Activated CD8-positive, alpha-beta T cell treated with anti-CD3 and anti-CD28 coated beads for 36 hours (primary cell): ENCODE measurements at regions not wholly inside any gene's neighbourhood (a gene's known extent, or its start where the extent isn't known, plus 50 kb on each side); places are given as distances from the start of the nearest gene placed in this dataset.
"Not testable (repeated sequence)": the region's sequence is repeated elsewhere in the genome, so short reads cannot be mapped to it uniquely, and the experiment has no call there.

ENCODE experiments used
- ATAC-seq: fragments of 200-7000 bp; cut with Tn5 transposase; one replicate; pipeline ENCODE4 v1.10.0; 2021; ENCODE audit warnings: mild to moderate bottlenecking, moderate library complexity
- CTCF ChIA-PET: fragments of 350-600 bp; sonication (Branson Sonifier 250); formaldehyde crosslinking; loops from one replicate; lab custom pipeline; 2021; ENCODE audit warnings: antibody characterized with exemption; lab: Charles Lee
- POLR2A ChIA-PET: fragments of 350-600 bp; sonication (Branson Sonifier 250); formaldehyde crosslinking; loops from one replicate; lab custom pipeline; 2021; ENCODE audit warnings: antibody characterized with exemption; lab: Charles Lee
- DNase-seq: peaks from one replicate; pipeline ENCODE4 v3.0.0-alpha.2; 2020
- H3K27ac Mint-ChIP-seq: one replicate; pipeline ENCODE4 v1.8.0; 2021; ENCODE audit warnings: mild to moderate bottlenecking, mixed read lengths
- H3K27me3 Mint-ChIP-seq: one replicate; pipeline ENCODE4 v1.8.0; 2021; ENCODE audit warnings: mixed read lengths
- H3K36me3 Mint-ChIP-seq: one replicate; pipeline ENCODE4 v1.8.0; 2021; ENCODE audit warnings: low read depth, mixed read lengths
- H3K4me1 Mint-ChIP-seq: one replicate; pipeline ENCODE4 v1.8.0; 2021; ENCODE audit warnings: low read depth, mixed read lengths
- H3K4me3 Mint-ChIP-seq: one replicate; pipeline ENCODE4 v1.8.0; 2021; ENCODE audit warnings: mild to moderate bottlenecking, moderate library complexity, mixed read lengths
- H3K9me3 Mint-ChIP-seq: one replicate; pipeline ENCODE4 v1.8.0; 2021; ENCODE audit warnings: mixed read lengths
- CTCF ChIP-seq: fragments of 200-600 bp; IDR thresholded peaks from one replicate; pipeline ENCODE4 v1.8.0; 2022; ENCODE audit warnings: antibody characterized with exemption, mild to moderate bottlenecking
- intact Hi-C: fragments of 100-400 bp; cut with micrococcal nuclease; formaldehyde crosslinking; loops from one replicate; pipeline ENCODE4 v1.10.0; 2022

- Mint-ChIP-seq H3K27ac (no peak overlapping the region), H3K4me3 (no peak overlapping the region), H3K4me1 (peaks cover 7% of the 10 kb centered on the region), H3K36me3 (no peaks in the 10 kb centered on the region), H3K9me3 (peaks cover 6% of the 10 kb centered on the region), H3K27me3 (no peaks in the 10 kb centered on the region)
- TF ChIP-seq CTCF: no peak
- DNase-seq: no peak
- POLR2A ChIA-PET: no interaction called here
- intact Hi-C loops: no loop called here
- ATAC-seq: no peak
- CTCF ChIA-PET: no interaction called here
Observed at GRCh38 chr3:13187593-13187992, 114.4 kb upstream of the IQSEC1 start.

- Mint-ChIP-seq H3K27me3 (no peaks in the 10 kb centered on the region), H3K9me3 (peaks cover 7% of the 10 kb centered on the region), H3K27ac (no peak overlapping the region), H3K36me3 (no peaks in the 10 kb centered on the region), H3K4me1 (peaks cover 7% of the 10 kb centered on the region), H3K4me3 (no peak overlapping the region)
- ATAC-seq (no peak), DNase-seq (no peak)
- intact Hi-C loops: no loop called here
- ChIA-PET CTCF (interaction anchor here (1.1 kb wide), 1 partner anchor 94 kb away, joined by 3 read pairs; no protein-coding TSS in a partner anchor), POLR2A (no interaction called here)
- TF ChIP-seq CTCF: no peak
Observed at GRCh38 chr3:13186435-13186815, 113.2 kb upstream of the IQSEC1 start.

- intact Hi-C loops: no loop called here
- Mint-ChIP-seq H3K27ac (no peak overlapping the region), H3K9me3 (peaks cover 7% of the 10 kb centered on the region), H3K4me1 (peaks cover 7% of the 10 kb centered on the region), H3K4me3 (no peak overlapping the region), H3K27me3 (no peaks in the 10 kb centered on the region), H3K36me3 (no peaks in the 10 kb centered on the region)
- ChIA-PET CTCF (interaction anchor here (1.1 kb wide), 1 partner anchor 94 kb away, joined by 3 read pairs; no protein-coding TSS in a partner anchor), POLR2A (no interaction called here)
- no peak for TF ChIP-seq CTCF
- no peak for DNase-seq
- ATAC-seq: no peak
Observed at GRCh38 chr3:13185737-13186434, 112.7 kb upstream of the IQSEC1 start.

GRCh38 chr3:13179582-13180210 is 106.5 kb upstream of the IQSEC1 start:
- H3K4me3 Mint-ChIP-seq, H3K36me3 Mint-ChIP-seq, DNase-seq, H3K4me1 Mint-ChIP-seq, ATAC-seq, H3K27ac Mint-ChIP-seq, H3K27me3 Mint-ChIP-seq, intact Hi-C loops, POLR2A ChIA-PET: not testable (repeated sequence)
- CTCF ChIA-PET: interaction anchor here (1.0 kb wide), 1 partner anchor 86 kb away, joined by 3 read pairs; no protein-coding TSS in a partner anchor
- H3K9me3 Mint-ChIP-seq: peaks cover 21% of the 10 kb centered on the region

- ATAC-seq (no peak), DNase-seq (no peak)
- intact Hi-C loops: no loop called here
- ChIA-PET POLR2A (no interaction called here), CTCF (interaction anchor here (1.0 kb wide), 1 partner anchor 87 kb away, joined by 3 read pairs; no protein-coding TSS in a partner anchor)
- H3K4me1 Mint-ChIP-seq: no peaks in the 10 kb centered on the region
- no peak for TF ChIP-seq CTCF
- no peaks in the 10 kb centered on the region for H3K27me3 Mint-ChIP-seq
- H3K36me3 Mint-ChIP-seq: no peaks in the 10 kb centered on the region
- no peak overlapping the region for H3K27ac Mint-ChIP-seq
- peaks cover 19% of the 10 kb centered on the region for H3K9me3 Mint-ChIP-seq
- no peak overlapping the region for H3K4me3 Mint-ChIP-seq
Observed at GRCh38 chr3:13179181-13179580, 106.0 kb upstream of the IQSEC1 start.
